Glutamatergic neuron (in vitro differentiated cells): ENCODE measurements at regions not wholly inside any gene's neighbourhood (a gene's known extent, or its start where the extent isn't known, plus 50 kb on each side); places are given as distances from the start of the nearest gene placed in this dataset.

Experiments
- DNase-seq: peaks from one replicate; pipeline ENCODE4 v3.0.0; 2022
- H3K27ac Mint-ChIP-seq: one replicate; pipeline ENCODE4 v1.8.0; 2020; ENCODE audit warnings: mild to moderate bottlenecking, mixed read lengths, inconsistent platforms; ENCODE audit not compliant: unreplicated experiment
- H3K27me3 Mint-ChIP-seq: one replicate; pipeline ENCODE4 v1.8.0; 2020; ENCODE audit warnings: mild to moderate bottlenecking, moderate library complexity, mixed read lengths, inconsistent platforms; ENCODE audit not compliant: unreplicated experiment
- H3K36me3 Mint-ChIP-seq: one replicate; pipeline ENCODE4 v1.8.0; 2020; ENCODE audit warnings: mild to moderate bottlenecking, mixed read lengths, inconsistent platforms; ENCODE audit not compliant: unreplicated experiment
- H3K4me1 Mint-ChIP-seq: one replicate; pipeline ENCODE4 v1.8.0; 2020; ENCODE audit warnings: mild to moderate bottlenecking, low read depth, mixed read lengths, inconsistent platforms; ENCODE audit not compliant: unreplicated experiment
- H3K4me3 Mint-ChIP-seq: one replicate; pipeline ENCODE4 v1.8.0; 2020; ENCODE audit warnings: mild to moderate bottlenecking, mixed read lengths, inconsistent platforms; ENCODE audit not compliant: unreplicated experiment
- H3K9me3 Mint-ChIP-seq: one replicate; pipeline ENCODE4 v1.8.0; 2020; ENCODE audit warnings: mild to moderate bottlenecking, moderate library complexity, mixed read lengths, inconsistent platforms; ENCODE audit not compliant: unreplicated experiment
- TF ChIP-seq, protein P1 (sequence below): fragments of 200-600 bp; sonication (generic); IDR thresholded peaks from one replicate; pipeline ENCODE4 v1.5.0; 2021; ENCODE audit not compliant: partially characterized antibody, unreplicated experiment

DNA sequence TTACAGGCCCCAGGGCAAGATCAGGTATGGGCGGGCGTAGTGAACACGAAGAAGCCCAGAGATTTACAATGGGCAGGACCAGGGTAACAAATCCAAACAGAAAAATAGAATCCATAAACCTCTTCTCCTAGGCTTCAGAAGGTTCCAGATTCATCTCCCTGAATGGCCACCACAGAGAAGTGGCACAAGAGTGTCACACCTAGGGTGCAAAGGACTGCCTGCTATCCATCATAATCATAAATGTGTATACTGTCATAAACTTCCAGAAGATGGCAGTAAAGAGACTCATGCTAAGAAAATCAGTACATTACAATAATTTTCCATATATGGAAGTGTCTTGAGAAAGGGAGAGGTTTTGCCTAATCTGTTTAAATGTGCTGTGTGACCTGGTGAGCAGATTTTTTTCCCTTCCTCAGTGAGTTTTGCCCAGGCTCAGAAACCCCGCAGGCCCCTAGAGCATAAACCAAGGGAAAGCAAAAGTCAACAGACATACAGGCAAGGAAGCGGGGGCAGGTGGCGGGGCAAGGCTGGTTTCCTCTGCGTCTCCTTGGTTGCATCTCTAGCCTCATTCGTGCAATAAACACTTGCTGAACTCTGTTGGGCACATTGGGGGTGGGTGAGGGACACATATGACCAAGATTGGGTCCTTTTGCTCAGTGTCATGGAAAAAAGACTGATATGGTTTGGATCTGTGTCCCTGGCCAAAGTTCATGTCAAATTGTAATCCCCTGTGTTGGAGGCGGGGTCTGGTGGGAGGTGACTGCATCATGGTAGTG lies 92.0 kb upstream of the CDH5 start:
- Mint-ChIP-seq H3K27me3 (peaks cover 6% of the 10 kb centered on the region), H3K9me3 (peaks cover 11% of the 10 kb centered on the region), H3K27ac (no peak overlapping the region), H3K4me1 (no peaks in the 10 kb centered on the region), H3K36me3 (peaks cover 21% of the 10 kb centered on the region), H3K4me3 (no peak overlapping the region)
- TF ChIP-seq, protein P1, sequence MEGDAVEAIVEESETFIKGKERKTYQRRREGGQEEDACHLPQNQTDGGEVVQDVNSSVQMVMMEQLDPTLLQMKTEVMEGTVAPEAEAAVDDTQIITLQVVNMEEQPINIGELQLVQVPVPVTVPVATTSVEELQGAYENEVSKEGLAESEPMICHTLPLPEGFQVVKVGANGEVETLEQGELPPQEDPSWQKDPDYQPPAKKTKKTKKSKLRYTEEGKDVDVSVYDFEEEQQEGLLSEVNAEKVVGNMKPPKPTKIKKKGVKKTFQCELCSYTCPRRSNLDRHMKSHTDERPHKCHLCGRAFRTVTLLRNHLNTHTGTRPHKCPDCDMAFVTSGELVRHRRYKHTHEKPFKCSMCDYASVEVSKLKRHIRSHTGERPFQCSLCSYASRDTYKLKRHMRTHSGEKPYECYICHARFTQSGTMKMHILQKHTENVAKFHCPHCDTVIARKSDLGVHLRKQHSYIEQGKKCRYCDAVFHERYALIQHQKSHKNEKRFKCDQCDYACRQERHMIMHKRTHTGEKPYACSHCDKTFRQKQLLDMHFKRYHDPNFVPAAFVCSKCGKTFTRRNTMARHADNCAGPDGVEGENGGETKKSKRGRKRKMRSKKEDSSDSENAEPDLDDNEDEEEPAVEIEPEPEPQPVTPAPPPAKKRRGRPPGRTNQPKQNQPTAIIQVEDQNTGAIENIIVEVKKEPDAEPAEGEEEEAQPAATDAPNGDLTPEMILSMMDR: peak; percentile 33
- DNase-seq: no peak

DNA sequence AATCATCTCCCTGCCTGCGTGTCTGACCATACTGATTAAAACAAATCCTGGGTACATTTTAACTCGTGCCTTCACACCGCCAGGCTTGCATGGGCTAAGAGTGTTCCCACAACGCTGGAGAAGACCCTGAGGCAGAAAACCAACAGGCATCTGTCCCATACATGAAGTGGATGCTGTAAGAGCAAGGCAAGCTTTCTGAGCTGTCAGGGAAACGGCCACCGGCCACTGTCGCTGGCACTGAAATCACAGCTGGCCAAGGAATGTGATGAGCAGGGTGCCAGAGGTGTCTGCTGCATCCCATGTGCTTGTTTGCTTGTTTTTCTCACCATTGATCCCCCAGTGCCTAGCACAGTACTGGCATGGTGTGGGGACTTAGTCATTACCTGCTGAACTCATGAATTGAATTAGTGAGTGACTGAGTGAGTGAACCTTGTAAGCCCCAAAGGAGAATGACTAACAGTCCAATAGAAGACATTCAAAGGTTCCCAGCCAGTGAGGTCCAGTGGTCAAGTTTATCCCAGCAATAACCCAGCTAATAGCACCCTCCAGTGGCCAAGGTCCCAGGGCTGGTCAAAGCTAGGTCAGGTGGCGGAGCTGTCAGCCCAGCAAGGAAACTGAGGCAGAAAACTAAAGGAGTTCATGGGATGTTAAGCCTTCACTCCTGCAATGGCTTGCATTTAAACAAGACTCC lies 92.7 kb upstream of the CDH5 start:
- peaks cover 9% of the 10 kb centered on the region for H3K27me3 Mint-ChIP-seq
- H3K9me3 Mint-ChIP-seq: peaks cover 11% of the 10 kb centered on the region
- TF ChIP-seq, protein P1: no peak
- H3K36me3 Mint-ChIP-seq: peaks cover 16% of the 10 kb centered on the region
- H3K4me1 Mint-ChIP-seq: peaks cover 2% of the 10 kb centered on the region
- DNase-seq: no peak
- no peak overlapping the region for H3K27ac Mint-ChIP-seq
- no peak overlapping the region for H3K4me3 Mint-ChIP-seq

DNA sequence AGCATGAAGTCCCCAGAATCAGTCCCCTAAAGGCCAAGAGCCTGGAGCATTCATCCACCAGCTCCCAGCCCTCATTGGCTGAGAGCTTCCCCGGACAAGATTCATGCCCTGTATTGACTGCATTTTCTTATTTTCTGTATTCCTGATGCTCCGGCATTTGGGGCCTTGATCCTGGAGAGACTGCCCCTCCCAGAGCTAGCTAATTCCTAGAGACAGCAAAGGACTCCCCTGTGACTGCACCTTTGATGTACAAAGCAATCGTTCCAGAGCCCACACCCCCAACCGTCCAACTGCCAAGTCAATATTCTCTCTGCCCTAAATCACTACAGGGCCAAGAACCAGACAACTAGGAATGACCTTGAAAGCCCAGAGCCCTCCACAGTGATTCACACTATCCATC lies 93.4 kb upstream of the CDH5 start:
- TF ChIP-seq, protein P1: no peak
- Mint-ChIP-seq H3K4me1 (peaks cover 2% of the 10 kb centered on the region), H3K36me3 (peaks cover 16% of the 10 kb centered on the region), H3K27me3 (peaks cover 9% of the 10 kb centered on the region), H3K27ac (no peak overlapping the region), H3K4me3 (no peak overlapping the region), H3K9me3 (peaks cover 11% of the 10 kb centered on the region)
- DNase-seq: no peak

DNA sequence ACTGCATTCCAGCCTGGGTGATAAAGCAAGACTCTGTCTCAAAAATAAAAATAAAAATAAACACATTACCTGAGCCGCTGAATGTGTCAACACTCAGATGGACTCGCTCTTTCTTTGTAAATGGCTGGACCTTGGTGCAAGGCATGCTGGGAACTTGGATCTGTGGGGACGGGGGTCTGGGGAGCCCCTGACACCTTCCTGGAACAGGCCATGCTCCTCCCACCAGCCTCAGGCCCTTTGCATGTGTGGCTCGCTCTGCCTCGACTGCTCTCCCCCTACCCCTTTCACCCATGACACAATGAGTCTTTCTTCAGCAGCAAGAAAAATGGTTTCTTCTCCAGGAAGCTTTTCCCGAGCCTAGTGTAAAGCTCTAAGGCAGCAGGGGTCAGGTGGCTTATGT lies 94.0 kb upstream of the CDH5 start:
- H3K27ac Mint-ChIP-seq: no peak overlapping the region
- peaks cover 9% of the 10 kb centered on the region for H3K27me3 Mint-ChIP-seq
- peaks cover 11% of the 10 kb centered on the region for H3K9me3 Mint-ChIP-seq
- no peak overlapping the region for H3K4me3 Mint-ChIP-seq
- TF ChIP-seq, protein P1: no peak
- peaks cover 2% of the 10 kb centered on the region for H3K4me1 Mint-ChIP-seq
- no peak for DNase-seq
- peaks cover 16% of the 10 kb centered on the region for H3K36me3 Mint-ChIP-seq
